PC-9 (cell line): ENCODE measurements at regions not wholly inside any gene's neighbourhood (a gene's known extent, or its start where the extent isn't known, plus 50 kb on each side); places are given as distances from the start of the nearest gene placed in this dataset.

Source experiments
- BruUV-seq: library from RNA; stranded (reverse); fragments of 400-500 nt; replicated peaks from 2 replicates; lab custom pipeline; 2021; lab: Mats Ljungman, UMichigan
- CTCF ChIA-PET: fragments of 300-600 bp; sonication (Branson Sonifier 250); formaldehyde crosslinking; loops from one replicate; lab custom pipeline; 2022; ENCODE audit warnings: antibody characterized with exemption; lab: Charles Lee
- POLR2A ChIA-PET: fragments of 300-600 bp; sonication (Branson Sonifier 250); formaldehyde crosslinking; loops from one replicate; lab custom pipeline; 2022; ENCODE audit warnings: antibody characterized with exemption; ENCODE audit not compliant: unreplicated experiment; lab: Charles Lee
- DNase-seq, 2 experiments: peaks; one replicate each; pipeline versions ENCODE4 v3.0.0 to v3.0.0-alpha.2; 2015 to 2022; ENCODE audit warnings: mixed read lengths in 1 of 2
- H2AFZ ChIP-seq: fragments of 200-600 bp; sonication (generic); 2 replicates; pipeline ENCODE4 v1.8.1; 2017; ENCODE audit warnings: antibody characterized with exemption
- H3F3A ChIP-seq: fragments of 200-600 bp; sonication (generic); 2 replicates; pipeline ENCODE4 v1.8.1; 2017; ENCODE audit warnings: antibody characterized with exemption, mild to moderate bottlenecking, low read depth; ENCODE audit not compliant: insufficient read depth
- H3K27ac ChIP-seq: fragments of 200-600 bp; sonication (generic); 2 replicates; pipeline ENCODE4 v1.6.1; 2016; ENCODE audit warnings: mixed run types
- H3K27me3 ChIP-seq: fragments of 200-600 bp; sonication (generic); 2 replicates; pipeline ENCODE4 v1.6.1; 2016; ENCODE audit warnings: low read depth, mixed run types; ENCODE audit not compliant: insufficient read depth
- H3K36me3 ChIP-seq: fragments of 200-600 bp; sonication (generic); 2 replicates; pipeline ENCODE4 v1.6.1; 2016; ENCODE audit warnings: low read depth, mixed run types
- H3K4me1 ChIP-seq: fragments of 200-600 bp; sonication (generic); replicated peaks from 2 replicates; pipeline ENCODE4 v1.6.1; 2016; ENCODE audit warnings: mixed run types; ENCODE audit not compliant: insufficient read depth
- H3K4me2 ChIP-seq: fragments of 200-600 bp; sonication (generic); 2 replicates; pipeline ENCODE4 v1.6.1; 2017; ENCODE audit warnings: mixed run types
- H3K4me3 ChIP-seq: fragments of 200-600 bp; sonication (generic); 2 replicates; pipeline ENCODE4 v1.6.1; 2016; ENCODE audit warnings: mixed run types
- H3K79me2 ChIP-seq: fragments of 200-600 bp; sonication (generic); 2 replicates; pipeline ENCODE4 v1.6.1; 2017; ENCODE audit warnings: low read depth, mixed run types
- H3K9me2 ChIP-seq: fragments of 200-600 bp; sonication (generic); 2 replicates; pipeline ENCODE4 v1.8.1; 2017; ENCODE audit warnings: mild to moderate bottlenecking; ENCODE audit not compliant: insufficient read depth
- H3K9me3 ChIP-seq: fragments of 200-600 bp; sonication (generic); 2 replicates; pipeline ENCODE4 v1.8.1; 2016; ENCODE audit warnings: low read depth; ENCODE audit not compliant: insufficient read depth
- H4K20me1 ChIP-seq: fragments of 200-600 bp; sonication (generic); 2 replicates; pipeline ENCODE4 v1.8.1; 2017; ENCODE audit not compliant: insufficient read depth
- EZH2 ChIP-seq: fragments of 200-600 bp; sonication (generic); IDR thresholded peaks from 2 replicates; pipeline ENCODE4 v1.8.0; 2017; ENCODE audit warnings: antibody characterized with exemption, low read depth
- intact Hi-C: fragments of 100-400 bp; cut with micrococcal nuclease; formaldehyde crosslinking; loops from one replicate; pipeline ENCODE4 v1.10.0; 2022; ENCODE audit not compliant: unreplicated experiment
- TF ChIP-seq, protein P1 (sequence below): fragments of 200-600 bp; sonication (generic); conservative IDR thresholded peaks from 2 replicates; pipeline ENCODE4 v1.6.1; 2017; ENCODE audit warnings: mixed run types, antibody characterized with exemption, mild to moderate bottlenecking, moderate library complexity

DNA sequence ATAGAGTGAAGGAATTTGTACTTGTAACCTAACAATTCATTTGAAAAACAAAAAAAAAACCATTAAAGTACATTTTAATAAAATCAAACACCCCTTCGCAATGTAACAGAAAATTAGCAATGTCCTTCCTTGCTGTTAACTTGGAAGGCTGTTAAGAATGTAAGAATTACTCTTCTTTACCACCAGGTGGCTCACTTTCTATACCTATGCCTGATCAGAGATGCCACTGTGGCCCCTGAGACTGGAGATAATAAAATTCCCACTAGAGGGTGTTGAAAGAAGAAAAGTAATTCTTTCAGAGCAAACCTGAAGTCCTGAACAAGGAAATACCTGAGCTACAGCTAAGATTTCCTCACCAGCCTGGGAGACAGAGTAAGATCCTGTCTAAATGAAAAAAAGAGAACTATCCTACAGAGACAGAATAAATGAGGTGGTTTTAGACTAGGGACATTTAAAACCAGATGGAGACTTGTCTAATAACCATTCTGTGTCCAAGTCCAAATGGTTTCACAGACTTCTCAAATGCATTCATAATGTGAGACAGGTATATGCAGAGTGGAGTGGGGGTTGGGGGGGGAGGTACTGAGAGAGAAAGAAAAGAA lies 1089.3 kb downstream of the FAM181B start:
- Histone ChIP-seq H3K36me3 (no peaks in the 10 kb centered on the region), H3K4me1 (no peaks in the 10 kb centered on the region), H3F3A (no peaks in the 10 kb centered on the region), H3K4me3 (no peak overlapping the region), H3K9me3 (no peaks in the 10 kb centered on the region), H2AFZ (no peak overlapping the region), H3K9me2 (no peaks in the 10 kb centered on the region), H3K79me2 (no peaks in the 10 kb centered on the region), H3K27me3 (no peaks in the 10 kb centered on the region), H3K4me2 (no peak overlapping the region), H4K20me1 (no peaks in the 10 kb centered on the region), H3K27ac (no peak overlapping the region)
- intact Hi-C loops: loop anchor here (1.0 kb wide), 2 partner anchors 585 to 1051 kb away; no protein-coding TSS in a partner anchor
- ChIA-PET CTCF (interaction anchor here (1.7 kb wide), 1 partner anchor 1051 kb away, joined by 7 read pairs; no protein-coding TSS in a partner anchor), POLR2A (no interaction called here)
- DNase-seq: peak; percentile 11 to 55
- TF ChIP-seq, protein P1, sequence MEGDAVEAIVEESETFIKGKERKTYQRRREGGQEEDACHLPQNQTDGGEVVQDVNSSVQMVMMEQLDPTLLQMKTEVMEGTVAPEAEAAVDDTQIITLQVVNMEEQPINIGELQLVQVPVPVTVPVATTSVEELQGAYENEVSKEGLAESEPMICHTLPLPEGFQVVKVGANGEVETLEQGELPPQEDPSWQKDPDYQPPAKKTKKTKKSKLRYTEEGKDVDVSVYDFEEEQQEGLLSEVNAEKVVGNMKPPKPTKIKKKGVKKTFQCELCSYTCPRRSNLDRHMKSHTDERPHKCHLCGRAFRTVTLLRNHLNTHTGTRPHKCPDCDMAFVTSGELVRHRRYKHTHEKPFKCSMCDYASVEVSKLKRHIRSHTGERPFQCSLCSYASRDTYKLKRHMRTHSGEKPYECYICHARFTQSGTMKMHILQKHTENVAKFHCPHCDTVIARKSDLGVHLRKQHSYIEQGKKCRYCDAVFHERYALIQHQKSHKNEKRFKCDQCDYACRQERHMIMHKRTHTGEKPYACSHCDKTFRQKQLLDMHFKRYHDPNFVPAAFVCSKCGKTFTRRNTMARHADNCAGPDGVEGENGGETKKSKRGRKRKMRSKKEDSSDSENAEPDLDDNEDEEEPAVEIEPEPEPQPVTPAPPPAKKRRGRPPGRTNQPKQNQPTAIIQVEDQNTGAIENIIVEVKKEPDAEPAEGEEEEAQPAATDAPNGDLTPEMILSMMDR: peak; percentile 91
- no peak for TF ChIP-seq EZH2
- no TSS peak for BruUV-seq

DNA sequence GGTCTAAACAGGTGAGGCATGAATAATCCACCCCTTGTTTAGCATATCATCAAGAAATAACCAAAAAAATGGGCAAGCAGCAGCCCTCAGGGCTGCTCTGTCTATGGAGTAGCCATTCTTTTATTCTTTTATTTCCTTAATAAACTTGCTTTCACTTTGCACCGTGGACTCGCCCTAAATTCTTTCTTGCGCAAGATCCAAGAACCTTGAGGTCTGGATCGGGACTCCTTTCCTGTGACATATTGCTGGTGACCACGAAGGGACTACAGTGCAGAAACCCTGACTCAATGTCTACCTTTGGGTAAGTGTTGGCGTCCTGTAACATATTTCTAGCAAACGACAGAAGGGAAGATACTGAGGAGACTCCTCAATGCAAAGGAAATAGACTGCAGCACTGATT lies 1099.2 kb downstream of the FAM181B start:
- intact Hi-C loops: no loop called here
- ChIA-PET POLR2A (no interaction called here), CTCF (no interaction called here)
- Histone ChIP-seq H3K4me3 (no peak overlapping the region), H3F3A (no peaks in the 10 kb centered on the region), H3K27me3 (no peaks in the 10 kb centered on the region), H3K36me3 (no peaks in the 10 kb centered on the region), H3K4me1 (no peaks in the 10 kb centered on the region), H3K79me2 (no peaks in the 10 kb centered on the region), H3K9me3 (no peaks in the 10 kb centered on the region), H4K20me1 (no peaks in the 10 kb centered on the region), H3K9me2 (no peaks in the 10 kb centered on the region), H2AFZ (no peak overlapping the region), H3K4me2 (no peak overlapping the region), H3K27ac (no peak overlapping the region)
- no peak for TF ChIP-seq EZH2
- TF ChIP-seq, protein P1: no peak
- BruUV-seq: no TSS peak
- no peak for DNase-seq

DNA sequence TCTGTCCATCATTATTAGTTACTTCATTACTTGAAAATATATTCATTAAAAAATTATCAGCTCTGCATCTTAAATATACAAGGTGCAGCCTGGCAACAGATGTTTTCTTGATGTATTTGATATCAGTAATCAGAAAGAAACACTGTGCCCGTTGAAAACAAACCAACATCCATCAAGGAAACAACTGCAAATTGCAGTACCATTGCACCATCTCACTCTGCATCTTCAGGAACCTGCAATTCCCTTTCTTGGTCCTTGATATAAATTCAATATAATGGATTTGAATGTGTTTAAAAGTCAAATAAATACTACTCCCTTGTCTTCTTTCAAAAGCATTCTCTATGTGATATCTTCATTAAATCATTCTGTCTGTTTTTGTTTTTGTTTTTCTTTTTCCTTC lies 1131.2 kb downstream of the FAM181B start:
- CTCF ChIA-PET: no interaction called here
- no peaks in the 10 kb centered on the region for H3K79me2 ChIP-seq
- no peak overlapping the region for H3K4me3 ChIP-seq
- H3F3A ChIP-seq: no peaks in the 10 kb centered on the region
- H3K9me3 ChIP-seq: no peaks in the 10 kb centered on the region
- intact Hi-C loops: no loop called here
- 0 out of 2 replicates have a peak overlapping the region, but pooled peaks have one; percentile 54 for H2AFZ ChIP-seq
- no peak overlapping the region for H3K4me2 ChIP-seq
- no peak overlapping the region for H3K27ac ChIP-seq
- H3K4me1 ChIP-seq: no peaks in the 10 kb centered on the region
- no peaks in the 10 kb centered on the region; the same call in 1 of the 2 replicates for H4K20me1 ChIP-seq
- no peak for DNase-seq
- peaks cover 6% of the 10 kb centered on the region; the same call in 1 of the 2 replicates for H3K9me2 ChIP-seq
- TF ChIP-seq, protein P1: no peak
- TF ChIP-seq EZH2: no peak
- H3K36me3 ChIP-seq: no peaks in the 10 kb centered on the region
- BruUV-seq: no TSS peak
- H3K27me3 ChIP-seq: no peaks in the 10 kb centered on the region
- POLR2A ChIA-PET: no interaction called here
